Endodermal cell (in vitro differentiated cells): ENCODE measurements at regions not wholly inside any gene's neighbourhood (a gene's known extent, or its start where the extent isn't known, plus 50 kb on each side); places are given as distances from the start of the nearest gene placed in this dataset.
"Not testable (repeated sequence)": the region's sequence is repeated elsewhere in the genome, so short reads cannot be mapped to it uniquely, and the experiment has no call there.

ENCODE experiments used
- DNase-seq: peaks from one replicate; pipeline ENCODE4 v3.0.0-alpha.2; 2017
- H3K27ac ChIP-seq: 2 replicates; pipeline ENCODE4 v1.5.1; 2013; ENCODE audit warnings: mild to moderate bottlenecking, low read depth, low read length, moderate library complexity
- H3K27me3 ChIP-seq: 2 replicates; pipeline ENCODE4 v1.6.1; 2013; ENCODE audit warnings: mild to moderate bottlenecking, low read length, moderate library complexity; ENCODE audit not compliant: insufficient read depth, control insufficient read depth, poor library complexity, severe bottlenecking
- H3K36me3 ChIP-seq: 2 replicates; pipeline ENCODE4 v1.7.0; 2013; ENCODE audit warnings: mild to moderate bottlenecking, low read length, moderate library complexity; ENCODE audit not compliant: control insufficient read depth, insufficient read depth
- H3K4me1 ChIP-seq: one replicate; pipeline ENCODE4 v1.7.0; 2013; ENCODE audit warnings: low read length; ENCODE audit not compliant: control insufficient read depth, insufficient read depth
- H3K4me3 ChIP-seq: 2 replicates; pipeline ENCODE4 v1.5.1; 2013; ENCODE audit warnings: mild to moderate bottlenecking, low read length, moderate library complexity
- H3K9ac ChIP-seq: 2 replicates; pipeline ENCODE4 v1.6.1; 2013; ENCODE audit warnings: mild to moderate bottlenecking, low read length, moderate library complexity; ENCODE audit not compliant: poor library complexity, severe bottlenecking; ENCODE audit errors: extremely low read depth
- H3K9me3 ChIP-seq: 2 replicates; pipeline ENCODE4 v1.6.1; 2013; ENCODE audit warnings: mild to moderate bottlenecking, low read length, moderate library complexity; ENCODE audit not compliant: control insufficient read depth
- H3K27ac Mint-ChIP-seq: 2 replicates; pipeline ENCODE4 v1.8.0; 2020; ENCODE audit warnings: mixed read lengths
- H3K27me3 Mint-ChIP-seq: 2 replicates; pipeline ENCODE4 v1.8.0; 2021; ENCODE audit warnings: mild to moderate bottlenecking, mixed read lengths; ENCODE audit not compliant: insufficient read depth
- H3K36me3 Mint-ChIP-seq: 2 replicates; pipeline ENCODE4 v1.8.0; 2020; ENCODE audit warnings: low read depth, mixed read lengths
- H3K4me1 Mint-ChIP-seq: 2 replicates; pipeline ENCODE4 v1.8.0; 2020; ENCODE audit warnings: mixed read lengths
- H3K4me3 Mint-ChIP-seq: 2 replicates; pipeline ENCODE4 v1.8.0; 2020; ENCODE audit warnings: mild to moderate bottlenecking, moderate library complexity, mixed read lengths
- H3K9me3 Mint-ChIP-seq: 2 replicates; pipeline ENCODE4 v1.8.0; 2020; ENCODE audit warnings: mild to moderate bottlenecking, mixed read lengths
- WGBS, 2 experiments: methylation state at CpG; one replicate each; pipeline versions ENCODE4 v1.1.5 to v1.1.7; 2013; ENCODE audit warnings: missing lambda C conversion rate in 2 of 2, mixed read lengths in 1 of 2; ENCODE audit not compliant: insufficient coverage in 1 of 2, insufficient read length in 1 of 2; 5-methylcytosine and 5-hydroxymethylcytosine counted together

- not testable (repeated sequence) for H3K4me1 ChIP-seq, H3K4me3 ChIP-seq, H3K36me3 Mint-ChIP-seq, H3K4me1 Mint-ChIP-seq, H3K4me3 Mint-ChIP-seq, DNase-seq, H3K9me3 ChIP-seq, H3K27ac ChIP-seq, H3K27me3 Mint-ChIP-seq, H3K27me3 ChIP-seq, H3K9ac ChIP-seq, H3K9me3 Mint-ChIP-seq, H3K36me3 ChIP-seq, H3K27ac Mint-ChIP-seq
- 97 to 100% methylated on average over 1 to 2 of the region's 2 CpGs for WGBS, 2 experiments
Measured at GRCh38 chr6:60308939-60309338, 1977.1 kb downstream of the KHDRBS2 start.
